Nephron progenitor cell (in vitro differentiated cells): ENCODE measurements at regions not wholly inside any gene's neighbourhood (a gene's known extent, or its start where the extent isn't known, plus 50 kb on each side); places are given as distances from the start of the nearest gene placed in this dataset.
A peak's percentile ranks its signal among the peaks of the same experiment; 100 is the strongest.

Source experiments
- DNase-seq: peaks from one replicate; pipeline ENCODE4 v3.0.0; 2021
- H3K27ac Mint-ChIP-seq: 2 replicates; pipeline ENCODE4 v1.8.0; 2021; ENCODE audit warnings: mild to moderate bottlenecking, moderate library complexity, mixed read lengths
- H3K27me3 Mint-ChIP-seq: 2 replicates; pipeline ENCODE4 v1.8.0; 2021; ENCODE audit warnings: mild to moderate bottlenecking, low read depth, mixed read lengths; ENCODE audit not compliant: poor library complexity
- H3K36me3 Mint-ChIP-seq: 2 replicates; pipeline ENCODE4 v1.8.0; 2021; ENCODE audit warnings: low read depth, mixed read lengths
- H3K4me1 Mint-ChIP-seq: 2 replicates; pipeline ENCODE4 v1.8.0; 2021; ENCODE audit warnings: mixed read lengths
- H3K4me3 Mint-ChIP-seq: 2 replicates; pipeline ENCODE4 v1.8.0; 2021; ENCODE audit warnings: mild to moderate bottlenecking, moderate library complexity, mixed read lengths
- H3K9me3 Mint-ChIP-seq: 2 replicates; pipeline ENCODE4 v1.8.0; 2021; ENCODE audit warnings: mild to moderate bottlenecking, moderate library complexity, mixed read lengths
- TF ChIP-seq, protein P1 (sequence below): fragments of 200-600 bp; sonication (generic); IDR thresholded peaks from 2 replicates; pipeline ENCODE4 v1.5.0; 2021; ENCODE audit warnings: antibody characterized with exemption

- Mint-ChIP-seq H3K9me3 (no peaks in the 10 kb centered on the region), H3K4me3 (no peak overlapping the region), H3K36me3 (no peaks in the 10 kb centered on the region), H3K27ac (no peak overlapping the region), H3K27me3 (peaks cover 7% of the 10 kb centered on the region), H3K4me1 (peaks cover 20% of the 10 kb centered on the region)
- TF ChIP-seq, protein P1, sequence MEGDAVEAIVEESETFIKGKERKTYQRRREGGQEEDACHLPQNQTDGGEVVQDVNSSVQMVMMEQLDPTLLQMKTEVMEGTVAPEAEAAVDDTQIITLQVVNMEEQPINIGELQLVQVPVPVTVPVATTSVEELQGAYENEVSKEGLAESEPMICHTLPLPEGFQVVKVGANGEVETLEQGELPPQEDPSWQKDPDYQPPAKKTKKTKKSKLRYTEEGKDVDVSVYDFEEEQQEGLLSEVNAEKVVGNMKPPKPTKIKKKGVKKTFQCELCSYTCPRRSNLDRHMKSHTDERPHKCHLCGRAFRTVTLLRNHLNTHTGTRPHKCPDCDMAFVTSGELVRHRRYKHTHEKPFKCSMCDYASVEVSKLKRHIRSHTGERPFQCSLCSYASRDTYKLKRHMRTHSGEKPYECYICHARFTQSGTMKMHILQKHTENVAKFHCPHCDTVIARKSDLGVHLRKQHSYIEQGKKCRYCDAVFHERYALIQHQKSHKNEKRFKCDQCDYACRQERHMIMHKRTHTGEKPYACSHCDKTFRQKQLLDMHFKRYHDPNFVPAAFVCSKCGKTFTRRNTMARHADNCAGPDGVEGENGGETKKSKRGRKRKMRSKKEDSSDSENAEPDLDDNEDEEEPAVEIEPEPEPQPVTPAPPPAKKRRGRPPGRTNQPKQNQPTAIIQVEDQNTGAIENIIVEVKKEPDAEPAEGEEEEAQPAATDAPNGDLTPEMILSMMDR: no peak
- no peak for DNase-seq
Observed at GRCh38 chr5:61650661-61651060, 318.6 kb downstream of the ZSWIM6 start.

DNA sequence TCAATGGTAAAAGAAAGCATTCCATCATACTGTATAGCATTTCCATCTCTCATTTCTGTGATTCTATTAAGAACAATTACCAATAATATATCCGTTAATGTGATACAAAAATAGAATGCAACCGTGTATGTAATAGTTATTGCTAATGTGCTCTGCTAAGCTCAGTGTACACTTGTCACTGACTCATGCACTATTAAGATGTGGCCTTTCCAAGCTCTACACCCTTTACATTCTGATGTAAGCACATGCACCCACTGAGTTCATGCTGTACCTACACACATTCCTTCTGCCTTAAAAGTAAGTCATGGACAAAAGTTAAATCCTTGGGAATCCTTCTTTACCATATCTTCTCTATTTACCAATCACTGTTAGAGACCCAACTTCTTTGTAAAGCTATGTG is 319.1 kb downstream of the ZSWIM6 start:
- H3K4me1 Mint-ChIP-seq: peaks cover 26% of the 10 kb centered on the region
- no peaks in the 10 kb centered on the region for H3K9me3 Mint-ChIP-seq
- H3K36me3 Mint-ChIP-seq: no peaks in the 10 kb centered on the region
- TF ChIP-seq, protein P1: no peak
- H3K27me3 Mint-ChIP-seq: peaks cover 7% of the 10 kb centered on the region
- no peak overlapping the region for H3K4me3 Mint-ChIP-seq
- H3K27ac Mint-ChIP-seq: no peak overlapping the region
- DNase-seq: no peak

- no peak for DNase-seq
- Mint-ChIP-seq H3K27me3 (peaks cover 7% of the 10 kb centered on the region), H3K36me3 (no peaks in the 10 kb centered on the region), H3K27ac (no peak overlapping the region), H3K4me3 (no peak overlapping the region), H3K4me1 (peaks cover 42% of the 10 kb centered on the region), H3K9me3 (no peaks in the 10 kb centered on the region)
- TF ChIP-seq, protein P1: no peak
Observed at GRCh38 chr5:61652916-61653315, 320.9 kb downstream of the ZSWIM6 start.

- H3K27me3 Mint-ChIP-seq: peaks cover 3% of the 10 kb centered on the region
Observed at GRCh38 chr5:61653807-61654580, 321.9 kb downstream of the ZSWIM6 start.

DNA sequence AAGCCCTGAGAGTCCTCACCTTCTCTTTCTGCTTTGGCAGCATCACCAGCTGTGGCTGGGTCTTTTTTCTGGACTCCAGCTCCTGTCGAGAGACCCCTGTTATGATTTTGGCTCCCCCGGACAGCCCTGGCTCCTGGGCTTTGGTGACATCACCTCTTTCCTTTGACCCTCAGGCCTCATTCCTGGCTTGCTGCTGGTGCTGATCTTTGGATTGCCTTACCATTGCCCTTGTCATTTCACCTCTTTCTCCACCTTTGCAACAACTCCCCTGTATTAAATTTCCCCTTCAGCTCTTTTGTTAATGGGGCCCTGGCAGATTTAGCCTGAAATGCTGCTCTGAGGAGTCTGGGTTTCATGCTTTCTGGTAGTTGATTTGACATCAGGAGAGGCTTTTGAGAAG is 322.8 kb downstream of the ZSWIM6 start:
- H3K9me3 Mint-ChIP-seq: no peaks in the 10 kb centered on the region
- no peak for DNase-seq
- H3K4me1 Mint-ChIP-seq: peaks cover 57% of the 10 kb centered on the region
- TF ChIP-seq, protein P1: no peak
- no peak overlapping the region for H3K4me3 Mint-ChIP-seq
- H3K27ac Mint-ChIP-seq: no peak overlapping the region
- H3K36me3 Mint-ChIP-seq: no peaks in the 10 kb centered on the region
- peaks cover 9% of the 10 kb centered on the region for H3K27me3 Mint-ChIP-seq

More at GRCh38 chr5:61653807-61654580, 321.9 kb downstream of the ZSWIM6 start:
- no peak for DNase-seq
- Mint-ChIP-seq H3K27ac (peak overlapping the region; percentile 73), H3K9me3 (no peaks in the 10 kb centered on the region), H3K4me1 (peaks cover 51% of the 10 kb centered on the region), H3K4me3 (no peak overlapping the region), H3K36me3 (no peaks in the 10 kb centered on the region)
- TF ChIP-seq, protein P1: no peak

DNA sequence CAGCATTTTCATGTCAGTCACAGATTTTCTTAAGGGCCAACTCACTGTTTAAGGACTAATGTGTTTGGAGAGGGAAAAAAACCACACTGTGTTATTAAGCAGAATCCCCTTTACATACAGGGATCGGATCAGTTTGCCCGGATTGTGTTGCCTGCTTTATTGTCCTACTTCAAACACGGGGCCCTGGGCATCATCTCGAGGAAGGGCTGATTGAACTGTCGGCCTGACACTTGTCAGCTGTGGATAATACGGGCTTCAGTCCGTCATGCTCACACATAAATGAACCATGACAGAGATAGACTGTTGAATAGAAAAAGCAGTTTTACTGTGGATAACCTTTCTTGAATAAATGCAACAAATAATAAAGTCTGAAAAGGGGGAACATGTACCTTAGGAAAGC is 325.0 kb downstream of the ZSWIM6 start:
- no peak overlapping the region for H3K27ac Mint-ChIP-seq
- peaks cover 22% of the 10 kb centered on the region for H3K27me3 Mint-ChIP-seq
- TF ChIP-seq, protein P1: no peak
- no peaks in the 10 kb centered on the region for H3K36me3 Mint-ChIP-seq
- no peak overlapping the region for H3K4me3 Mint-ChIP-seq
- H3K4me1 Mint-ChIP-seq: peaks cover 55% of the 10 kb centered on the region
- DNase-seq: no peak
- H3K9me3 Mint-ChIP-seq: no peaks in the 10 kb centered on the region
